Heart left ventricle (tissue), 13 donors: ENCODE measurements at regions not wholly inside any gene's neighbourhood (a gene's known extent, or its start where the extent isn't known, plus 50 kb on each side); places are given as distances from the start of the nearest gene placed in this dataset.

Experiments
- CTCF ChIP-seq, 12 donors: fragments of 200-600 bp; sonication (generic) in 4 of 12; IDR thresholded peaks; one replicate each; pipeline versions ENCODE4 v1.5.0 to v1.8.0; 2018 to 2022; ENCODE audit warnings: antibody characterized with exemption in 12 of 12, mild to moderate bottlenecking in 5 of 12
- POLR2A ChIP-seq, 2 donors: fragments of 450-650 bp; IDR thresholded peaks; one replicate each; pipeline ENCODE4 v1.6.1; 2017; ENCODE audit warnings: antibody characterized with exemption in 2 of 2, mild to moderate bottlenecking in 2 of 2, moderate library complexity in 2 of 2
- donor health status: ischemic (EF 13 %, LVEDD 7.1; RV severe dilation, severe dysfunction).
- donor health status: DM: no; HTN: yes; CAD: no.
- donor health status: DM: no; HTN: no; CAD: no.
- donor health status: ischemic (EF 25% LVEDD 6.9; RV normal size, moderate dysfunction).
- donor health status: ischemic (EF 25% LVEDD 5.7; RV mildly dilated, moderate dysfunction).
- donor health status: ischemic (EF 35%, LVEDD 5.7; RV mildly dilated, moderate dysfunction).
- donor health status: nonischemic (EF 11% LVEDD 7.7; RV severe dilation, severe dysfunction).
- donor health status: DM: yes; HTN: yes; CAD: no.
- donor health status: PGD.
- donor health status: ischemic (EF 29% LVEDD 5.4; RV normal size, mild dysfunction).
- donor health status: nonischemic (EF 23%, LVEDD 6.1; RV moderate dilation, normal function).

GRCh38 chr20:57936636-57937385 is 227.0 kb upstream of the PMEPA1 start:
- TF ChIP-seq CTCF (IDR thresholded peaks at IDR 0.05) (no peak), POLR2A (IDR thresholded peaks at IDR 0.05) (no peak)
